ENCODE measurements at regions not wholly inside any gene's neighbourhood (a gene's known extent, or its start where the extent isn't known, plus 50 kb on each side); places are given as distances from the start of the nearest gene placed in this dataset.

- DNase-seq (ENCODE audit: low read depth): no peak
Measured at GRCh38 chr5:29811914-29812679, 1381.4 kb upstream of the CDH6 start.

GRCh38 chr5:29805804-29806203 lies 1387.7 kb upstream of the CDH6 start:
- DNase-seq (ENCODE audit: low read depth): no peak

- no peak for DNase-seq (ENCODE audit: low read depth)
Measured at GRCh38 chr5:29800752-29801151, 1392.7 kb upstream of the CDH6 start.

GRCh38 chr5:29796013-29796412 lies 1397.5 kb upstream of the CDH6 start:
- no peak for DNase-seq (ENCODE audit: low read depth)

GRCh38 chr5:29795096-29795652 lies 1398.3 kb upstream of the CDH6 start:
- no peak for DNase-seq (ENCODE audit: low read depth)

- no peak for DNase-seq (ENCODE audit: low read depth)
Measured at GRCh38 chr5:29794141-29794787, 1399.2 kb upstream of the CDH6 start.

- no peak for DNase-seq (ENCODE audit: low read depth)
Measured at GRCh38 chr5:29790281-29790680, 1403.2 kb upstream of the CDH6 start.

- DNase-seq (ENCODE audit: low read depth): no peak
Measured at GRCh38 chr5:29780401-29780800, 1413.1 kb upstream of the CDH6 start.

- no peak for DNase-seq (ENCODE audit: low read depth)
Measured at GRCh38 chr5:29779141-29779540, 1414.3 kb upstream of the CDH6 start.

GRCh38 chr5:29777373-29777772 lies 1416.1 kb upstream of the CDH6 start:
- DNase-seq (ENCODE audit: low read depth): no peak

GRCh38 chr5:29770936-29771335 lies 1422.5 kb upstream of the CDH6 start:
- DNase-seq (ENCODE audit: low read depth): no peak

GRCh38 chr5:29769474-29769873 lies 1424.0 kb upstream of the CDH6 start:
- DNase-seq (ENCODE audit: low read depth): no peak

GRCh38 chr5:29758986-29759421 lies 1434.5 kb upstream of the CDH6 start:
- peak; percentile 1 for DNase-seq (ENCODE audit: low read depth)

GRCh38 chr5:29750453-29750852 lies 1443.0 kb upstream of the CDH6 start:
- no peak for DNase-seq (ENCODE audit: low read depth)

- DNase-seq (ENCODE audit: low read depth): no peak
Measured at GRCh38 chr5:29744618-29745017, 1448.9 kb upstream of the CDH6 start.

- DNase-seq (ENCODE audit: low read depth): no peak
Measured at GRCh38 chr5:29720954-29721353, 1472.5 kb upstream of the CDH6 start.

- DNase-seq (ENCODE audit: low read depth): no peak
Measured at GRCh38 chr5:29719171-29719570, 1474.3 kb upstream of the CDH6 start.

- no peak for DNase-seq (ENCODE audit: low read depth)
Measured at GRCh38 chr5:29715167-29715566, 1478.3 kb upstream of the CDH6 start.

GRCh38 chr5:29702875-29703274 lies 1490.6 kb upstream of the CDH6 start:
- DNase-seq (ENCODE audit: low read depth): no peak

GRCh38 chr5:29701600-29701999 lies 1491.9 kb upstream of the CDH6 start:
- DNase-seq (ENCODE audit: low read depth): no peak

- peak; percentile 0 for DNase-seq (ENCODE audit: low read depth)
Measured at GRCh38 chr5:29697785-29698414, 1495.6 kb upstream of the CDH6 start.

- DNase-seq (ENCODE audit: low read depth): no peak
Measured at GRCh38 chr5:29697278-29697677, 1496.2 kb upstream of the CDH6 start.

GRCh38 chr5:29672678-29673077 lies 1520.8 kb upstream of the CDH6 start:
- no peak for DNase-seq (ENCODE audit: low read depth)

Data from amniotic epithelial cell (primary cell).